ENCODE measurements at regions not wholly inside any gene's neighbourhood (a gene's known extent, or its start where the extent isn't known, plus 50 kb on each side); places are given as distances from the start of the nearest gene placed in this dataset.

GRCh38 chr3:188974856-188975599 lies 196.7 kb upstream of the TPRG1 start:
- no peak for DNase-seq (ENCODE audit: extremely low read depth, insufficient read length)
- TF ChIP-seq CTCF (IDR thresholded peaks at IDR 0.05; ENCODE audit: insufficient read depth, low read length, poor library complexity, severe bottlenecking), result no peak
- Histone ChIP-seq H3K27me3 (replicated peaks; ENCODE audit: control insufficient read depth, insufficient read depth, low read length) (no peaks in the 10 kb centered on the region; the same call in none of the 2 replicates), H3K36me3 (ENCODE audit: control insufficient read depth, insufficient read depth, low read length) (no peaks in the 10 kb centered on the region), H3K4me3 (replicated peaks; ENCODE audit: low read depth, low read length) (no peak overlapping the region)

GRCh38 chr3:188975600-188976314 lies 196.0 kb upstream of the TPRG1 start:
- Histone ChIP-seq H3K27me3 (replicated peaks; ENCODE audit: control insufficient read depth, insufficient read depth, low read length) (no peaks in the 10 kb centered on the region; the same call in none of the 2 replicates), H3K36me3 (ENCODE audit: control insufficient read depth, insufficient read depth, low read length) (no peaks in the 10 kb centered on the region), H3K4me3 (replicated peaks; ENCODE audit: low read depth, low read length) (no peak overlapping the region)
- no peak for TF ChIP-seq CTCF (IDR thresholded peaks at IDR 0.05; ENCODE audit: insufficient read depth, low read length, poor library complexity, severe bottlenecking)
- no peak for DNase-seq (ENCODE audit: extremely low read depth, insufficient read length)

GRCh38 chr3:188976407-188976806 lies 195.4 kb upstream of the TPRG1 start:
- Histone ChIP-seq H3K4me3 (replicated peaks; ENCODE audit: low read depth, low read length) (no peak overlapping the region), H3K36me3 (ENCODE audit: control insufficient read depth, insufficient read depth, low read length) (no peaks in the 10 kb centered on the region), H3K27me3 (replicated peaks; ENCODE audit: control insufficient read depth, insufficient read depth, low read length) (no peaks in the 10 kb centered on the region; the same call in none of the 2 replicates)
- DNase-seq (ENCODE audit: extremely low read depth, insufficient read length), result no peak
- no peak for TF ChIP-seq CTCF (IDR thresholded peaks at IDR 0.05; ENCODE audit: insufficient read depth, low read length, poor library complexity, severe bottlenecking)

- Histone ChIP-seq H3K4me3 (replicated peaks; ENCODE audit: low read depth, low read length) (no peak overlapping the region), H3K36me3 (ENCODE audit: control insufficient read depth, insufficient read depth, low read length) (no peaks in the 10 kb centered on the region), H3K27me3 (replicated peaks; ENCODE audit: control insufficient read depth, insufficient read depth, low read length) (no peaks in the 10 kb centered on the region; the same call in 1 of the 2 replicates)
- TF ChIP-seq CTCF (IDR thresholded peaks at IDR 0.05; ENCODE audit: insufficient read depth, low read length, poor library complexity, severe bottlenecking), result no peak
- no peak for DNase-seq (ENCODE audit: extremely low read depth, insufficient read length)
Observed at GRCh38 chr3:188978421-188979171, 193.2 kb upstream of the TPRG1 start.

GRCh38 chr3:188979248-188979647 lies 192.5 kb upstream of the TPRG1 start:
- Histone ChIP-seq H3K36me3 (ENCODE audit: control insufficient read depth, insufficient read depth, low read length) (no peaks in the 10 kb centered on the region), H3K4me3 (replicated peaks; ENCODE audit: low read depth, low read length) (no peak overlapping the region), H3K27me3 (replicated peaks; ENCODE audit: control insufficient read depth, insufficient read depth, low read length) (no peaks in the 10 kb centered on the region; the same call in 1 of the 2 replicates)
- no peak for DNase-seq (ENCODE audit: extremely low read depth, insufficient read length)
- no peak for TF ChIP-seq CTCF (IDR thresholded peaks at IDR 0.05; ENCODE audit: insufficient read depth, low read length, poor library complexity, severe bottlenecking)
